ENCODE measurements at regions not wholly inside any gene's neighbourhood (a gene's known extent, or its start where the extent isn't known, plus 50 kb on each side); places are given as distances from the start of the nearest gene placed in this dataset.

DNA sequence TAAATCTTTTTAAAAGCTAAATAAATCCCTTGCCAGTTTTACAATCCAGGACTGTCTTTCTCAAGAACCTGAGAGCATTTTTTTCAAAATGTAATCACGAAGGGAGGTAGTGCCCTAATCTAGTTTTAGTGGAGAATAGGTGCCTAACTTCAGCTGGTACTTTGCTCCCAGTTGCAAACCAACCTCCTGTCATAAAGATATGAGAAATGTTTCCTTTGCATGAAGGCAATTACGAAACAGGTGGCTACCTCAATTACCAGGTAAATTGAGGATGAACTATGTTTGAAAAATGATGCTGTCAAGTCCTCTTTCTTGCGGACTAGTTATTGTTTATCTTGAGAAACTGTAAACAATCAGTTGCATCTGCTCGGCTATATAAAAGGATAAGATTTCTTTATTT lies 437.9 kb downstream of the DAD1 start:
- H3K36me3 ChIP-seq (ENCODE audit: control insufficient read depth in 1 of 2, insufficient read depth in 2 of 2, low read length in 1 of 2): no peaks in the 10 kb centered on the region
- no peaks in the 10 kb centered on the region for H3K27me3 ChIP-seq (ENCODE audit: control insufficient read depth in 1 of 2, insufficient read depth in 2 of 2, low read length in 1 of 2)
- no peak for ATAC-seq (ENCODE audit: low FRiP score)
- H3K9me3 ChIP-seq (ENCODE audit: control insufficient read depth, low read length): no peaks in the 10 kb centered on the region
- DNase-seq: no peak
- H3K4me3 ChIP-seq (ENCODE audit: low read length in 2 of 2): no peak overlapping the region
- H3K27ac ChIP-seq (ENCODE audit: low read depth in 1 of 2, low read length in 2 of 2): no peak overlapping the region
- intact Hi-C loops (cut with DNase I): no loop called here
- WGBS, 2 donors: 82 to 90% methylated on average over 4 of the region's 4 CpGs
- H3K4me1 ChIP-seq (ENCODE audit: control insufficient read depth in 1 of 2, insufficient read depth in 2 of 2, low read length in 2 of 2): no peaks in the 10 kb centered on the region

DNA sequence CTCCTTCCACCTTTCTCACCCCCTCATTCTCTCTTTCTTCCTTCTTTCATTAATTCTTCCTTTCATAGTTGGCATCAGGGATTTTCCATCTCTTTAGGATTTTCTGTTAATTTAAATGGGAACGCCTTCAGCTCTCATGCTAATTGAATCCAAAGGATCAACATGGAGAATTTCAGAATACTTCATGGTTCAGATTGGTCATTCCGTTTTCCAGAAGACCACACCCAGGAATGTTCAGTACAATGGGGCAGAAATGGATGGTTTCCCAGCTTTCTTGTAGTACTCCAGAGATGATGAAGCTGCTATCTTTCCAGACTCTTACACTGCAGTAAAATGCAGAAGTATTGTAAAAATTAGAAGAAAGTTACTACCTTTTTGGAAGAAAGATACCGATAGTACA lies 440.0 kb downstream of the DAD1 start:
- no peaks in the 10 kb centered on the region for H3K27me3 ChIP-seq (ENCODE audit: control insufficient read depth in 1 of 2, insufficient read depth in 2 of 2, low read length in 1 of 2)
- WGBS, 2 donors: 86 to 91% methylated on average over 3 of the region's 3 CpGs
- no peak overlapping the region for H3K4me3 ChIP-seq (ENCODE audit: low read length in 2 of 2)
- H3K4me1 ChIP-seq (ENCODE audit: control insufficient read depth in 1 of 2, insufficient read depth in 2 of 2, low read length in 2 of 2): no peaks in the 10 kb centered on the region
- no peak overlapping the region for H3K27ac ChIP-seq (ENCODE audit: low read depth in 1 of 2, low read length in 2 of 2)
- no peaks in the 10 kb centered on the region for H3K9me3 ChIP-seq (ENCODE audit: control insufficient read depth, low read length)
- intact Hi-C loops (cut with DNase I): no loop called here
- ATAC-seq (ENCODE audit: low FRiP score) (no peak), DNase-seq (no peak)
- H3K36me3 ChIP-seq (ENCODE audit: control insufficient read depth in 1 of 2, insufficient read depth in 2 of 2, low read length in 1 of 2): no peaks in the 10 kb centered on the region

DNA sequence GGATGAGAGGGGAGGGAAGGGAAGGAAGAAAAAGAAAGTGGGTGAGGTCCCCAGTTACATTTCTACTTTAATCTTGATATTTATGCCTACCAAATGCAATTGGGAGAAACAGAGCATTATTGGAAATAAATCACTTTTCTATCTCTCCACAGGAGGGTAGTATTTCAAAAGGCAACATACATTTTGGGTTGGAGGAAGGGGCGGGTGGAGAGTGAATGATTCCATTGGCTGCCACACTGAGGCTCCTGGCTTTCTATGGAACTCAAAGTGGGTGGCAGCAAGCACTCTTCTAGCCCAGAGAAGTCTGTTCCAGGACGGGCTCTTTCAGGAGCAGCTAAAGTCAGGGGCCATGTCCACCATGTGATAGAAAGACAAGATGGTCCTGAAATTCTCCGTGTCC lies 441.3 kb downstream of the DAD1 start:
- H3K27me3 ChIP-seq (ENCODE audit: control insufficient read depth in 1 of 2, insufficient read depth in 2 of 2, low read length in 1 of 2): no peaks in the 10 kb centered on the region
- peaks cover 2% of the 10 kb centered on the region for H3K9me3 ChIP-seq (ENCODE audit: control insufficient read depth, low read length)
- ATAC-seq (ENCODE audit: low FRiP score) (no peak), DNase-seq (no peak)
- no peaks in the 10 kb centered on the region for H3K4me1 ChIP-seq (ENCODE audit: control insufficient read depth in 1 of 2, insufficient read depth in 2 of 2, low read length in 2 of 2)
- H3K27ac ChIP-seq (ENCODE audit: low read depth in 1 of 2, low read length in 2 of 2): no peak overlapping the region
- no peaks in the 10 kb centered on the region for H3K36me3 ChIP-seq (ENCODE audit: control insufficient read depth in 1 of 2, insufficient read depth in 2 of 2, low read length in 1 of 2)
- intact Hi-C loops (cut with DNase I): no loop called here
- 75 to 83% methylated on average over 3 of the region's 3 CpGs for WGBS, 2 donors
- H3K4me3 ChIP-seq (ENCODE audit: low read length in 2 of 2): no peak overlapping the region

DNA sequence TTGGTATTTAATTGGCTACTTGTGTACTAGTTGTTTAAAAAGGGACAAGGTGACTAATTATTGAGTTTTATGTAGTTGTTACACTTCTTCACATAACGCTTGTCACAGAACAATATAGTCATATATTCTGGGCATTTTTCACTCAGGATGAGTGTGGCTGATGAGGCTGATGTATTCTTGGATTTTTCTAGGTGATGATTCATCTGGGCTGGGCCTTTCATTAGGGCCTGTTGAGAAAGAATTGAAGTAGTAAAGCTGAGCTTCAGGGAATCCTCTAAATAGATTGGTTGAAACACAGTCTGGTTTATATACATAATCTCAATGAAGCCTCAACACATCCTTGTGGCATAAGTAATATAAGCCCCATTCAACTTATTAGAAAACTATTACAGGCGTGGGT lies 445.7 kb downstream of the DAD1 start:
- H3K4me3 ChIP-seq (ENCODE audit: low read length in 2 of 2): no peak overlapping the region
- 41 to 93% methylated on average over 2 of the region's 2 CpGs for WGBS, 2 donors
- intact Hi-C loops (cut with DNase I): no loop called here

DNA sequence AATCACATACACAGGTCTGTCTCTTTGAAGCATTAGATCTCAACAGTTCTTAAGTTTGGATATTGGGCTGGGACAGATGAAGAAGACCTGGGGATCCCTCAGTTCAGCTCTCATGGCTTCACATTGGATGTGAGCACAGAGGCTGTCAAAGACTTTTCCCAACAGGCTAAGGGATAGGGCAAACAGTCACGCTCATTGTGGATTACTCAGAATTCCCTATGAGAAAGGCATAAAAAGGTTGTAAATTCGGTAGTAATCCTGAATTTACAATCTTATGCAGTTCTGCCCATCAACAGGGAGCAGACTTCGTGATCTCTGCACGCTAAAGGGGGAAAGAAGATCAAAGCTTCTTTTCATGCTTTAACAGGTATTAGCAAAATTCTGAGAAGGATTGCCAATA lies 448.4 kb downstream of the DAD1 start:
- Histone ChIP-seq H3K4me3 (ENCODE audit: low read length in 2 of 2) (no peak overlapping the region), H3K4me1 (ENCODE audit: control insufficient read depth in 1 of 2, insufficient read depth in 2 of 2, low read length in 2 of 2) (no peaks in the 10 kb centered on the region), H3K36me3 (ENCODE audit: control insufficient read depth in 1 of 2, insufficient read depth in 2 of 2, low read length in 1 of 2) (no peaks in the 10 kb centered on the region), H3K27me3 (ENCODE audit: control insufficient read depth in 1 of 2, insufficient read depth in 2 of 2, low read length in 1 of 2) (peaks cover 0 to 2% of the 10 kb centered on the region in 2 donors), H3K27ac (ENCODE audit: low read depth in 1 of 2, low read length in 2 of 2) (no peak overlapping the region), H3K9me3 (ENCODE audit: control insufficient read depth, low read length) (peaks cover 2% of the 10 kb centered on the region)
- DNase-seq: no peak
- ATAC-seq (ENCODE audit: low FRiP score): no peak
- intact Hi-C loops (cut with DNase I): no loop called here
- 38 to 63% methylated on average over 4 of the region's 4 CpGs for WGBS, 2 donors

More for the DNA sequence above, 445.7 kb downstream of the DAD1 start:
- Histone ChIP-seq H3K27ac (ENCODE audit: low read depth in 1 of 2, low read length in 2 of 2) (no peak overlapping the region), H3K9me3 (ENCODE audit: control insufficient read depth, low read length) (peaks cover 2% of the 10 kb centered on the region), H3K36me3 (ENCODE audit: control insufficient read depth in 1 of 2, insufficient read depth in 2 of 2, low read length in 1 of 2) (no peaks in the 10 kb centered on the region), H3K27me3 (ENCODE audit: control insufficient read depth in 1 of 2, insufficient read depth in 2 of 2, low read length in 1 of 2) (peaks cover 0 to 2% of the 10 kb centered on the region in 2 donors), H3K4me1 (ENCODE audit: control insufficient read depth in 1 of 2, insufficient read depth in 2 of 2, low read length in 2 of 2) (no peaks in the 10 kb centered on the region)
- ATAC-seq (ENCODE audit: low FRiP score): no peak
- DNase-seq: no peak

DNA sequence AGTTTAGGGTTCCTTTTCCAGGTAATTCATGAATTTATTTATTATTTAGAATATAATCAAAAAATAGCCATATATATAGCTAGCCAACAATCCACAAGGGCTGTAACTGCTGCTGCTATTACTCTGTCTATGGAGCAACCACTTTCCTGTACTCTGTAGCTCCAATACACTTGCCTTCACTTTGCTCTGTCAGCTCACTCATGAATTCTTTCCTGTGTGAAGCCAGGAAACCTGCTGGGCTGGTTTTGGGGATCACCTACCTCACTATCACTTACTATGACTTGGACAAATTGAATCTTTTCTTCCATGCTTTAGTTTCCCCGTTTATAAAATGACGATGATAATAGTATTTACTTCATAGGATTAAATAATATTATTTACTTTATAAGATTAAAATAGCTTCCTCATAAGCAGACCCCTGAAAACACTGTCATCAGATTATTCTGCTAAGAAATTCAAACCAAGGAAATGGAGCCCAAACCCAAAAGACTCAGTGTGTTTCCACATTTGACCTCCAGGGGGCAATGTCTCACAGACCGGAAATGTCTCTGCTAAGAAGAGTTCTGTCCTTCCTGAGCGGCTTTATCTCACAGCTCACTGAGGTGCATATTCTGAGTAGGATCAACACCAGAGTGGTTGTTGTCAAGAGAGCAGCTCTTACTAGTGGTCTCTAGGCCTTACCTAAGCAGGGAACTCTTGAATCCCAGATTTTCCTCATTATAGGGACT lies 457.1 kb downstream of the DAD1 start:
- intact Hi-C loops (cut with DNase I): no loop called here

DNA sequence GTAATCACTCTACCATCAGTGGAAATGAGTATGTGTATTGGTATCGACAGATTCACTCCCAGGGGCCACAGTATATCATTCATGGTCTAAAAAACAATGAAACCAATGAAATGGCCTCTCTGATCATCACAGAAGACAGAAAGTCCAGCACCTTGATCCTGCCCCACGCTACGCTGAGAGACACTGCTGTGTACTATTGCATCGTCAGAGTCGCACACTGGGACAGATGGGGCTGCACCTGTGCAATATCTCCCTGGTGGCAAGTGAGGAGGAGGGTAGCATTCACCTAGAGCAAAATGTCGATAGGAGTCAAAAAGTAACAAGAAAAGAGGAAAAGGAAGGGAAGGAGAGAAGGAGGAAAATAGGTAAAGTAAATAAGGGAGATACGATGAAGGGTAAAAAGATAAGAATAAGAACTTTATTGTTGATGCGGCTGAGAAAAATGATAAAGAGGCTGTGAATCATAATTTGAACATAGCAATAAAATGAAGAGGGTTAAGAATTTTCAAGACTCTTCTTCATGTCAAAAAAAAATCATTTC lies 450.5 kb upstream of the OR4E1 start:
- DNase-seq: no peak
- H3K27ac ChIP-seq (ENCODE audit: low read depth in 1 of 2, low read length in 2 of 2): no peak overlapping the region
- WGBS, 2 donors: 87 to 89% methylated on average over 8 of the region's 8 CpGs
- H3K4me3 ChIP-seq (ENCODE audit: low read length in 2 of 2): no peak overlapping the region
- H3K4me1 ChIP-seq (ENCODE audit: control insufficient read depth in 1 of 2, insufficient read depth in 2 of 2, low read length in 2 of 2): no peaks in the 10 kb centered on the region
- H3K27me3 ChIP-seq (ENCODE audit: control insufficient read depth in 1 of 2, insufficient read depth in 2 of 2, low read length in 1 of 2): no peaks in the 10 kb centered on the region
- intact Hi-C loops (cut with DNase I): no loop called here
- no peaks in the 10 kb centered on the region for H3K36me3 ChIP-seq (ENCODE audit: control insufficient read depth in 1 of 2, insufficient read depth in 2 of 2, low read length in 1 of 2)
- no peak for ATAC-seq (ENCODE audit: low FRiP score)
- H3K9me3 ChIP-seq (ENCODE audit: control insufficient read depth, low read length): no peaks in the 10 kb centered on the region

More for the DNA sequence above, 457.1 kb downstream of the DAD1 start:
- H3K9me3 ChIP-seq (ENCODE audit: control insufficient read depth, low read length): no peaks in the 10 kb centered on the region
- no peaks in the 10 kb centered on the region for H3K36me3 ChIP-seq (ENCODE audit: control insufficient read depth in 1 of 2, insufficient read depth in 2 of 2, low read length in 1 of 2)
- WGBS, 2 donors: 74 to 78% methylated on average over 4 of the region's 4 CpGs
- H3K27me3 ChIP-seq (ENCODE audit: control insufficient read depth in 1 of 2, insufficient read depth in 2 of 2, low read length in 1 of 2): peaks cover 0 to 2% of the 10 kb centered on the region in 2 donors
- DNase-seq (no peak), ATAC-seq (ENCODE audit: low FRiP score) (no peak)
- no peak overlapping the region for H3K27ac ChIP-seq (ENCODE audit: low read depth in 1 of 2, low read length in 2 of 2)
- no peak overlapping the region for H3K4me3 ChIP-seq (ENCODE audit: low read length in 2 of 2)
- no peaks in the 10 kb centered on the region for H3K4me1 ChIP-seq (ENCODE audit: control insufficient read depth in 1 of 2, insufficient read depth in 2 of 2, low read length in 2 of 2)

DNA sequence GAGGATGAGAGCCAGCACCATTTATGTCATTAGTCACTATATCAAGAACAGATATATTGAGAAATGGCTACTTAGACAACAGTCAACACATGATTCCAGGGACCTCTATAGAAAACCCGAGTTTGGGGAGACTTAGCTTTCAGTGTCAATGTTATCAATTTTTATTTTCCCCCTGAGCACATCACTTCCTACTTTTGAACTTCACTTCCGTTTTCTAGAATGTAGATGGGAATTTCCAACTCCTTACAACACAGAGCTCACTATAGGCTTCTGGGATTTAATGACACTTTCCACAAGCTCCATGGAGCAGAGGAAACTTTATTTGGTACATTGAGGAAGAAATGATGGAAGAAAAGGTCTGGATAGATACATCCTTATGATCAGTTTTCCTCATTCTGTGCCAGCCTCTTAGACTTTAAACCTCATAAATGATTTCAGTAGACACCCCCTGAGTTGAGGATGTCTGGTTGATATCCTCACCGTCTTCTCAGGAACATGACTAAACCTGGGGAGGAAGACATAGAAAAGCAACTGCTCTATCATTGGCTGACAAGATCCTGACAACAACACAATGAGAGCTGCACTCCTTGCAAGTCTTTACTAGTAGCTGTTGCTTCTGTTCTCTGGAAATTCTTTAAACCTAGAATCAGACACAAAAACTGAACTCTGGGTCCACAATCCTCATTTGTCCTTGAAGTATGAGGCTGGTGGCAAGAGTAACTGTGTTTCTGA lies 449.4 kb upstream of the OR4E1 start:
- ATAC-seq (ENCODE audit: low FRiP score): no peak
- Histone ChIP-seq H3K27me3 (ENCODE audit: control insufficient read depth in 1 of 2, insufficient read depth in 2 of 2, low read length in 1 of 2) (no peaks in the 10 kb centered on the region), H3K4me1 (ENCODE audit: control insufficient read depth in 1 of 2, insufficient read depth in 2 of 2, low read length in 2 of 2) (no peaks in the 10 kb centered on the region), H3K4me3 (ENCODE audit: low read length in 2 of 2) (no peak overlapping the region), H3K36me3 (ENCODE audit: control insufficient read depth in 1 of 2, insufficient read depth in 2 of 2, low read length in 1 of 2) (no peaks in the 10 kb centered on the region), H3K9me3 (ENCODE audit: control insufficient read depth, low read length) (no peaks in the 10 kb centered on the region), H3K27ac (ENCODE audit: low read depth in 1 of 2, low read length in 2 of 2) (no peak overlapping the region)
- no peak for DNase-seq
- intact Hi-C loops (cut with DNase I): no loop called here
- 57 to 81% methylated on average over 3 of the region's 3 CpGs for WGBS, 2 donors

Data from aorta (tissue), 5 donors.